ENCODE measurements at regions not wholly inside any gene's neighbourhood (a gene's known extent, or its start where the extent isn't known, plus 50 kb on each side); places are given as distances from the start of the nearest gene placed in this dataset.

GRCh38 chr5:8138884-8139283 is 269.9 kb downstream of the MTRR start:
- no peak for DNase-seq

GRCh38 chr5:8150791-8151190 is 281.8 kb downstream of the MTRR start:
- no peak for DNase-seq

GRCh38 chr5:8156706-8157105 is 287.8 kb downstream of the MTRR start:
- no peak for DNase-seq

- DNase-seq, result no peak
These were observed 288.4 kb downstream of the MTRR start for GRCh38 chr5:8157320-8157822.

GRCh38 chr5:8176101-8176693 is 307.2 kb downstream of the MTRR start:
- no peak for DNase-seq

GRCh38 chr5:8184455-8185063 is 315.6 kb downstream of the MTRR start:
- peak; percentile 11 for DNase-seq

GRCh38 chr5:8185852-8186251 is 316.9 kb downstream of the MTRR start:
- DNase-seq, result no peak

GRCh38 chr5:8188874-8189565 is 320.1 kb downstream of the MTRR start:
- DNase-seq, result no peak

- DNase-seq, result no peak
These were observed 323.9 kb downstream of the MTRR start for GRCh38 chr5:8192840-8193239.

- DNase-seq, result no peak
These were observed 327.1 kb downstream of the MTRR start for GRCh38 chr5:8196061-8196460.

GRCh38 chr5:8208307-8208706 is 339.4 kb downstream of the MTRR start:
- no peak for DNase-seq

GRCh38 chr5:8209500-8209899 is 340.6 kb downstream of the MTRR start:
- DNase-seq, result no peak

- no peak for DNase-seq
These were observed 344.8 kb downstream of the MTRR start for GRCh38 chr5:8213701-8214240.

- DNase-seq, result no peak
These were observed 348.0 kb downstream of the MTRR start for GRCh38 chr5:8216921-8217320.

- DNase-seq, result no peak
These were observed 357.2 kb downstream of the MTRR start for GRCh38 chr5:8226148-8226547.

- DNase-seq, result no peak
These were observed 358.2 kb downstream of the MTRR start for GRCh38 chr5:8227112-8227511.

GRCh38 chr5:8229551-8229950 is 360.6 kb downstream of the MTRR start:
- no peak for DNase-seq

- DNase-seq, result no peak
These were observed 361.9 kb downstream of the MTRR start for GRCh38 chr5:8230868-8231267.

- DNase-seq, result no peak
These were observed 364.5 kb downstream of the MTRR start for GRCh38 chr5:8233479-8233878.

- no peak for DNase-seq
These were observed 365.3 kb downstream of the MTRR start for GRCh38 chr5:8234179-8234770.

- DNase-seq, result no peak
These were observed 369.1 kb downstream of the MTRR start for GRCh38 chr5:8238080-8238479.

- DNase-seq, result peak; percentile 26
These were observed 370.2 kb downstream of the MTRR start for GRCh38 chr5:8239198-8239597.

GRCh38 chr5:8239646-8240045 is 370.7 kb downstream of the MTRR start:
- DNase-seq, result no peak
